ENCODE measurements at regions not wholly inside any gene's neighbourhood (a gene's known extent, or its start where the extent isn't known, plus 50 kb on each side); places are given as distances from the start of the nearest gene placed in this dataset.

DNA sequence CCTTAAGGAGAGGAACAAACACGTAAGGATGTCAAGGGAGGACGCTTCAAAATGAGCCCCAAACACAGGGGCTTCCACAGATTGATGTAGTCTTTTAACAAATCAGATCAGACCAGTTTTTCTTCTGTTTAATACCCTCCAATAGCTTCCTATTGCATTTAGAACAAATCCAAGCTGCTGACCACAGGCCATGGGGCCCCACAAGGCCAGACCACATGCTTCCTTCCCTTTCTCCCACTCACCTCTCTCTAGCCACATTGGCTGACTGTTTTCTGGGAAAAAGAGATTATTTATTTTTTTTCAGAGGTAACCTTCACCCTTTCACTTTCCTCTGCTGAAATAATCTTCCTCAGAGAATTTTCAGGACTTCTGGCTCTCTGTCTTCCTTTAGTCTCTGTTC lies 380.6 kb downstream of the SIPA1L2 start:
- H3K27me3 ChIP-seq: no peaks in the 10 kb centered on the region
- no peaks in the 10 kb centered on the region for H3K36me3 ChIP-seq
- no peaks in the 10 kb centered on the region for H3K4me1 ChIP-seq (ENCODE audit: low read depth)
- H3K27ac ChIP-seq: no peak overlapping the region
- H3K4me3 ChIP-seq: no peak overlapping the region
- peak in 1 of 2 donors; percentile 42 for DNase-seq (ENCODE audit: low read depth in 1 of 2, low spot score in 1 of 2)
- no peaks in the 10 kb centered on the region for H3K9me3 ChIP-seq (ENCODE audit: low read depth)
- TF ChIP-seq, protein P1, sequence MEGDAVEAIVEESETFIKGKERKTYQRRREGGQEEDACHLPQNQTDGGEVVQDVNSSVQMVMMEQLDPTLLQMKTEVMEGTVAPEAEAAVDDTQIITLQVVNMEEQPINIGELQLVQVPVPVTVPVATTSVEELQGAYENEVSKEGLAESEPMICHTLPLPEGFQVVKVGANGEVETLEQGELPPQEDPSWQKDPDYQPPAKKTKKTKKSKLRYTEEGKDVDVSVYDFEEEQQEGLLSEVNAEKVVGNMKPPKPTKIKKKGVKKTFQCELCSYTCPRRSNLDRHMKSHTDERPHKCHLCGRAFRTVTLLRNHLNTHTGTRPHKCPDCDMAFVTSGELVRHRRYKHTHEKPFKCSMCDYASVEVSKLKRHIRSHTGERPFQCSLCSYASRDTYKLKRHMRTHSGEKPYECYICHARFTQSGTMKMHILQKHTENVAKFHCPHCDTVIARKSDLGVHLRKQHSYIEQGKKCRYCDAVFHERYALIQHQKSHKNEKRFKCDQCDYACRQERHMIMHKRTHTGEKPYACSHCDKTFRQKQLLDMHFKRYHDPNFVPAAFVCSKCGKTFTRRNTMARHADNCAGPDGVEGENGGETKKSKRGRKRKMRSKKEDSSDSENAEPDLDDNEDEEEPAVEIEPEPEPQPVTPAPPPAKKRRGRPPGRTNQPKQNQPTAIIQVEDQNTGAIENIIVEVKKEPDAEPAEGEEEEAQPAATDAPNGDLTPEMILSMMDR (IDR thresholded peaks at IDR 0.05; ENCODE audit: low read depth, low read length): no peak

DNA sequence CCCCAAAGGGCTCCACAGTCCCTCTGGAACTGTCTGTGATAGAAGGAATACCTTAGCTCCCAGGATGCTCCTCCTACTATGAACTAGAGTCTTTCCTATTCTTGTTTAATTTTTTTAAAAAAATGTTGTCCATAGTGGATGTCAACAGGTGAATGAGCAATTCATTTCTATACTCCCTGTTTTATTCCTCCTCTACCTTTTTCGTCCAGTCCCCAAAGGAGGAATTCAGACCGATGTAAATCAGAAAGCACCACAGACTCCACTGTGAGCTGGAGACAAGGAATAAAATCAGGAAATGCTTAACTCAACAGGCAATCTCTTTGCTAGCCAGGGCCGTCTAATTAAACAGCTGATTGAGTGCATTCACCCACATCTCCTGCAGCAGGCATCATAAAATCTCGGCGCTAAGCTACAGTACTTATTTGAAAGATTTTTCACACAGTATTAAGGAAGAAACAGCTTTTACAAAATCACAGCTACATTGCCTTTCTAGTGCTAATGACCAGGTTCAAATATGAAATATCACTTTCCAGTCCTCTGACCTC lies 381.6 kb downstream of the SIPA1L2 start:
- Histone ChIP-seq H3K36me3 (no peaks in the 10 kb centered on the region), H3K4me3 (no peak overlapping the region), H3K27ac (no peak overlapping the region), H3K4me1 (ENCODE audit: low read depth) (no peaks in the 10 kb centered on the region), H3K27me3 (no peaks in the 10 kb centered on the region), H3K9me3 (ENCODE audit: low read depth) (no peaks in the 10 kb centered on the region)
- TF ChIP-seq, protein P1 (IDR thresholded peaks at IDR 0.05; ENCODE audit: low read depth, low read length): no peak
- DNase-seq (ENCODE audit: low read depth in 1 of 2, low spot score in 1 of 2): no peak

DNA sequence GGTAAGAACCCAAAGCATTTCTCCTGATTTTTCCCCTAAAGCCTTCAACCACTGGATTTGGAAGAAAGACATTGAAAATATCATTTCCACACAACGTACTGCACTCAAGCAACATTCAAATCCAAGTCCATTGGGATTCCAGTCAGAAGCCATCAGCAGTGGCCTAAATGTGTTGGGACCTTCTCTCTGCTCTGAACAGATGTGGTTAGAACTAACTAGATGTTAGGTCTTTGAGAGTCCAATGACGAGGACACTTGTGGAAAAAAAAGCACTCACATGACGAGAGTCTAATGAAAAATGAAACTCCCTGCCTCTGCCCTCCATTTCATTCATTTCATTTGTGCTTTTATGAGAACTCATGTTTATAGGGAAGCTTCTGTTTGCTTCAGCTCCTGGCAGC lies 382.3 kb downstream of the SIPA1L2 start:
- Histone ChIP-seq H3K27ac (no peak overlapping the region), H3K27me3 (no peaks in the 10 kb centered on the region), H3K4me3 (no peak overlapping the region), H3K4me1 (ENCODE audit: low read depth) (no peaks in the 10 kb centered on the region), H3K36me3 (no peaks in the 10 kb centered on the region), H3K9me3 (ENCODE audit: low read depth) (no peaks in the 10 kb centered on the region)
- no peak for DNase-seq (ENCODE audit: low read depth in 1 of 2, low spot score in 1 of 2)
- TF ChIP-seq, protein P1 (IDR thresholded peaks at IDR 0.05; ENCODE audit: low read depth, low read length): no peak

DNA sequence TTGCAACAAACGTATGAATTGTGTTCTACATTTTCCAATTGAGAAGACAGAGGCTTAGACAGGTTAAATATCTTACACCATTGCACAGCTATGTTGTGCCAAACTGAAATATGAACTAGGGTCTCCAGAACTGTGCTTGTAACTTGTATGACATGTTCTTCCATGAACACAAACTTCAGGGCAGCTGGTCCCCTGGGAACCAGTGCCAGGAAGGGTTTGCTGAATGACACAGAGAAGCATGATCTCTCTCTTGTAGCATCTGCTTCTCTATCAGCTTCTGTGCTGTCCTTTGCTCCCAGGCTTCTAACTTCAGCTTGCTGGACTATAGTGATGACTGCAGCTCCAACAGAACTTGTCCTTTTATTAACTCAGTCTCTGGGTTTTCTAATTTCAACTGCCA lies 385.5 kb downstream of the SIPA1L2 start:
- no peak overlapping the region for H3K4me3 ChIP-seq
- no peak for DNase-seq (ENCODE audit: low read depth in 1 of 2, low spot score in 1 of 2)
- H3K4me1 ChIP-seq (ENCODE audit: low read depth): no peaks in the 10 kb centered on the region
- H3K36me3 ChIP-seq: no peaks in the 10 kb centered on the region
- no peaks in the 10 kb centered on the region for H3K9me3 ChIP-seq (ENCODE audit: low read depth)
- H3K27me3 ChIP-seq: no peaks in the 10 kb centered on the region
- no peak overlapping the region for H3K27ac ChIP-seq
- TF ChIP-seq, protein P1 (IDR thresholded peaks at IDR 0.05; ENCODE audit: low read depth, low read length): no peak

DNA sequence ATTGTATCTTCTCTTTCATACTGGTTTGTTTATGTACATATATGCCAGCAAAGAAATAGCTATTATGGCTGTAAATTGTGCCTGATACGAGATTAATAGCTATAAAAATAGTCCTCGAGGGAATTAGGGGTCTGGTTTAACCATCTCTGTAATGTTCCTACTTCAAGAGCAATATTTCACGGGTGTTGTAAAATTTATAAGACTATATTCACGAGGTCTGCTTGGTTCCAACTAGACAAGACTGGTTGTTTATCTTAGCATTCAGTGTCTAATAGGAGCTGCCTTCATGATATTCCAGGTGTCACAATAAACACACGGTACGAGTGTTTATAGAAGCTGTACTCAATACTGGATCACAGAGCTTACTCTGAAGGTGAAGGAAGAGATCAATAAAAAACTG lies 389.9 kb downstream of the SIPA1L2 start:
- TF ChIP-seq, protein P1 (IDR thresholded peaks at IDR 0.05; ENCODE audit: low read depth, low read length): no peak

DNA sequence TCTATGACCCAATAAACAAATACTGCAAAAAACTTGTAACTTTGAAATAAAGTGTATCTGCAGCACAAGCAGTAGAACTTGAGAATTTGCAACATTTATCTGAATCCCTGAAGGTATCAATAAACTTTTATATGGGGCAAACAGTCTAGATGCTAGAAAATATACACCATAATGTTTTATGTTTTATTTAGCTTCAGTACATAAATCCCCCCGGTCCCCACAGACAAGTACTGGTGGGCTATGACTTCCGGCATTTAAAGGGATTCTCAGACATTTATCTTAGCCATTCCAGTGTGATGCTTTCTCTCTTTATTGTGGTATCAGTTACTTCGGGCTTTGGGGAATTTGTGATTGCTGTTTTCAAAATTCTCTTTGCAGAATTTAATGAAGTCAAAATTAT lies 390.4 kb downstream of the SIPA1L2 start:
- TF ChIP-seq, protein P1 (IDR thresholded peaks at IDR 0.05; ENCODE audit: low read depth, low read length): no peak
- H3K27me3 ChIP-seq: no peaks in the 10 kb centered on the region
- H3K4me1 ChIP-seq (ENCODE audit: low read depth): no peaks in the 10 kb centered on the region
- no peak for DNase-seq (ENCODE audit: low read depth in 1 of 2, low spot score in 1 of 2)
- no peaks in the 10 kb centered on the region for H3K36me3 ChIP-seq
- H3K4me3 ChIP-seq: no peak overlapping the region
- H3K9me3 ChIP-seq (ENCODE audit: low read depth): no peaks in the 10 kb centered on the region
- no peak overlapping the region for H3K27ac ChIP-seq

More for the DNA sequence above, 389.9 kb downstream of the SIPA1L2 start:
- Histone ChIP-seq H3K27me3 (no peaks in the 10 kb centered on the region), H3K4me3 (no peak overlapping the region), H3K4me1 (ENCODE audit: low read depth) (no peaks in the 10 kb centered on the region), H3K27ac (no peak overlapping the region), H3K9me3 (ENCODE audit: low read depth) (no peaks in the 10 kb centered on the region), H3K36me3 (no peaks in the 10 kb centered on the region)
- no peak for DNase-seq (ENCODE audit: low read depth in 1 of 2, low spot score in 1 of 2)

Measured in cardiac muscle cell (in vitro differentiated cells and primary cell).